CD4-positive, alpha-beta T cell treated with Interleukin-4 for 1 hour (primary cell): ENCODE measurements at regions not wholly inside any gene's neighbourhood (a gene's known extent, or its start where the extent isn't known, plus 50 kb on each side); places are given as distances from the start of the nearest gene placed in this dataset.
"Not testable (repeated sequence)": the region's sequence is repeated elsewhere in the genome, so short reads cannot be mapped to it uniquely, and the experiment has no call there.

ENCODE experiments used
- DNase-seq, 2 donors: peaks; one replicate each; pipeline ENCODE4 v3.0.0-alpha.2; 2020 to 2022

GRCh38 chr15:38614621-38615020 lies 50.0 kb upstream of the RASGRP1 start:
- DNase-seq = no peak

GRCh38 chr15:38617831-38618230 lies 53.2 kb upstream of the RASGRP1 start:
- DNase-seq = no peak

- no peak for DNase-seq
Observed at GRCh38 chr15:38618242-38618955, 53.8 kb upstream of the RASGRP1 start.

GRCh38 chr15:38620098-38620497 lies 55.5 kb upstream of the RASGRP1 start:
- no peak for DNase-seq

GRCh38 chr15:38620851-38621594 lies 56.4 kb upstream of the RASGRP1 start:
- DNase-seq = no peak

GRCh38 chr15:38622304-38622703 lies 57.7 kb upstream of the RASGRP1 start:
- no peak for DNase-seq

- no peak for DNase-seq
Observed at GRCh38 chr15:38622908-38623307, 58.3 kb upstream of the RASGRP1 start.

- DNase-seq = no peak
Observed at GRCh38 chr15:38623744-38624143, 59.1 kb upstream of the RASGRP1 start.

GRCh38 chr15:38624244-38625205 lies 59.9 kb upstream of the RASGRP1 start:
- DNase-seq = no peak

- no peak for DNase-seq
Observed at GRCh38 chr15:38625886-38626285, 61.3 kb upstream of the RASGRP1 start.

GRCh38 chr15:38626443-38627050 lies 61.9 kb upstream of the RASGRP1 start:
- no peak for DNase-seq

- DNase-seq = no peak
Observed at GRCh38 chr15:38627689-38628277, 63.2 kb upstream of the RASGRP1 start.

- no peak for DNase-seq
Observed at GRCh38 chr15:38631119-38632075, 66.8 kb upstream of the RASGRP1 start.

- DNase-seq = no peak
Observed at GRCh38 chr15:38635170-38635569, 70.6 kb upstream of the RASGRP1 start.

GRCh38 chr15:38636597-38636996 lies 72.0 kb upstream of the RASGRP1 start:
- no peak for DNase-seq

GRCh38 chr15:38638126-38638525 lies 73.5 kb upstream of the RASGRP1 start:
- no peak for DNase-seq

GRCh38 chr15:38638811-38639210 lies 74.2 kb upstream of the RASGRP1 start:
- DNase-seq = no peak

GRCh38 chr15:38642689-38643270 lies 78.2 kb upstream of the RASGRP1 start:
- DNase-seq = no peak

GRCh38 chr15:38644353-38644752 lies 79.7 kb upstream of the RASGRP1 start:
- DNase-seq = not testable (repeated sequence)

- DNase-seq = no peak
Observed at GRCh38 chr15:38646716-38647115, 82.1 kb upstream of the RASGRP1 start.

- DNase-seq = no peak
Observed at GRCh38 chr15:38647683-38648082, 83.1 kb upstream of the RASGRP1 start.
